HG03280 (cell line): ENCODE measurements at regions not wholly inside any gene's neighbourhood (a gene's known extent, or its start where the extent isn't known, plus 50 kb on each side); places are given as distances from the start of the nearest gene placed in this dataset.

Source experiments
- ATAC-seq: cut with Tn5 transposase; IDR thresholded peaks from one replicate; pipeline ENCODE4 v1.9.1; 2021; ENCODE audit warnings: mild to moderate bottlenecking, moderate library complexity; ENCODE audit not compliant: unreplicated experiment

DNA sequence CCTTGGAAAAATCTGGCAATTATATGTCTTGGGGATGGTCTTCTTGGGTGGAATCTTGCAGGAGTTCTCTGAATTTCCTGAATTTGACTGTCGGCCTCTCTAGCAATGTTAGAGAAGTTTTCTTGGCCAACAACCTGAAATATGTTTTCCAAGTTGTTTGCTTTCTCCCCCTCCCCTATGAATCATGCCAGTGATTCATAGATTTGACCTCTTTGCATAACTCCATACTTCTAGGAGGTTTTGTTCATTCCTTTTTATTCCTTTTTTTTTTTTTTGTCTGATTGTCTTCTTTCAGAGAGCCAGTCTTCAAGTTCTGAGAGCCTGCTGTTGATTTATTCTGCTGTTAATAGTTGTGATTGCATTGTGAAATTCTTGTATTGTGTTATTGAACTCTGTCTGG, 56.7 kb upstream of the SLC44A1 start:
- ATAC-seq, result no peak

DNA sequence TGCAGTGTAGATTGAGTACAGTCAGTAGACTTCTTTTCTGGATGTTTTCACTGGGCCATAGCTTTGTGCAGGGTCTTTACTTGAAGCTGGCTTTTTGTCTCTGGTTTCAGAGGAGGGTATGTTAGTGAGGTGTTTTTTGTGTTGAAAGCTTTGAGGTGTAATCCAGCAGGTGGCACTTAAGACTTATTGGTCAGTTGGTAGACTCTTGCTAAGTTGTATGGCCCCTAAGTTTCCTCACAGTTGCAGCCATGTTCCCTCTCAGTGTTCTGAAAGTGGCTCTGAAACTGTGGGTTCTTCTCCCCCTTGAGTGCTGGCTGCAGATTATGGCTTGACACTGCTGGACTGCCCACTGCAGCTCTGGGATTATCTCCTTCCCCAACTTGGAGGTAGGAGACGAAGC, 55.7 kb upstream of the SLC44A1 start:
- no peak for ATAC-seq

DNA sequence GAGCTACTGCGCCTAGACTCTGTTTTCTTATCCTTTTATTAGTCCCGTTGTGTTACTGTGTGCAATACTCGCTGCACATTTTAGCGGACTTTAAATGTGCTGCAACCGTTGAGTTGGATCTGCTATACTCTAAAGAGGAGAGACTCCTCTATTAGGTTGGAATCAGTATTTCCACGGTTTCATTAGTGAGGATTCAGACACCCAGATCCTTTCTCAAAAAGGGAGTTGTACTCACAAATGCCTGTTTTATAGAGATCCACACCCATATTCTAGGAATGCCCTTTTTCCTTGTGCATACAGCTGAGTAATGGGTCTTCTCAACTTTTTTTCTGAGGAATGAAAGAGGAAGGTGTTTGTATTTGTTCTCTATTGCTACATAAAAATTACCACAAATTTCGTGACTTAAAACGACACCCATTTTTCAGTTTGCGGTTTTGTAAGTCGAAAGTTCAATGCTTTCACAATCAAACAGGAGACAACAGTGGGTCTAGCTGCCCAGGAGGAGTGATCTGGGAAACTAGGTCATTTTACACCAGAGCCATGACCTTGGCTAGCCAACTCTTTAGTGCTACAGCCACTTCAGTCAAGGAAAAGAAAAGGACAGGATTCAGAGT, 52.8 kb upstream of the SLC44A1 start:
- ATAC-seq, result peak; percentile 72

DNA sequence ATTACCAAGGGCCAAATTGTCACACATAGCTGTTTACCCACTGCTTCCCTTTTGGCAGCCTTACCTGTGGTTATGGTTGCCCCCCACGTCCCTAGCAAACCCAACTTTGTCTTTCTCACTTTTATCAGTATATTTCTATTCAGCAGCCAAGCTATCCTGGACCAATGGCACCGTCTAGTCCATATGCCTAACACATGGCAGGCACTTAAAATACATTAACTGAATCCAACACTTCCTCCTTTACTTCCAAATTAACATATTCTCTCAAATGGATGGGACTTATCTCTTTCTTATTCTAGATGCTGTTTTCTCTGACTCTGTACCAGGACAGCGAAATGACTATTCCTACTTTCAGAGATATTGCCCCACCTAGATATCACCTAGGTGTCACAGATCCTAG, 50.9 kb upstream of the SLC44A1 start:
- ATAC-seq, result no peak

DNA sequence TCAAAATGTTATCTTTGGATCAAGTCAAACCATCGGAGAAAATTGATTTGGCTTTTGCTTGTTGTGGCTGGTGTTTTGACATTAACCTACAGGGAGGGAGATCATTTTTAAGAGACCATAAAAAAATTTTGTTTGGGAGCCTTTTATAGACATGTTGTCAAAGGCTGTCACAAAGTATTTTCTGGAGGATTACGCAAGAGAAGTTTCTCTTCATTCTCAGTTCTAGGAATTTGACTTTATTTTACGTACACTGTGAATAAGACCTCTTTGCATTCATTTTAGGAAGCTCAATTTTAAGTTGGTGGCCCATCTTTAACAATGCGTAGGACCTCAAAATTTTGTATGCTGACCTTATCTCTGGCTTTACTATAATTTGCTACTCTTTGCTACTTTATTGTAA, 50.2 kb upstream of the SLC44A1 start:
- ATAC-seq, result no peak
